Right lobe of liver (tissue), 6 donors: ENCODE measurements at regions not wholly inside any gene's neighbourhood (a gene's known extent, or its start where the extent isn't known, plus 50 kb on each side); places are given as distances from the start of the nearest gene placed in this dataset.

Experiments used
- ATAC-seq, 4 donors: fragments of 200-7000 bp; cut with Tn5 transposase; one replicate each; pipeline ENCODE4 v1.9.1; 2020; ENCODE audit warnings: mild to moderate bottlenecking in 4 of 4, moderate library complexity in 4 of 4
- DNase-seq, 3 donors: peaks; one replicate each; pipeline ENCODE4 v3.0.0-alpha.2; 2020
- H3K27ac ChIP-seq, 3 donors: fragments of 200-600 bp; one replicate each; pipeline ENCODE4 v1.8.0; 2022
- H3K27me3 ChIP-seq, 2 donors: fragments of 200-600 bp; one replicate each; pipeline ENCODE4 v1.8.0; 2022
- H3K36me3 ChIP-seq, 4 donors: fragments of 200-600 bp; sonication (generic) in 1 of 4; one replicate each; pipeline versions ENCODE4 v1.5.1 to v1.8.0; 2017 to 2022; ENCODE audit warnings: control low read depth in 1 of 4
- H3K4me1 ChIP-seq, 4 donors: fragments of 200-600 bp; sonication (generic) in 1 of 4; one replicate each; pipeline versions ENCODE4 v1.5.1 to v1.8.0; 2017 to 2022; ENCODE audit warnings: control low read depth in 1 of 4
- H3K4me3 ChIP-seq, 3 donors: fragments of 200-600 bp; one replicate each; pipeline ENCODE4 v1.8.0; 2022
- H3K9me3 ChIP-seq, 4 donors: fragments of 200-600 bp; sonication (generic) in 1 of 4; one replicate each; pipeline versions ENCODE4 v1.5.1 to v1.8.0; 2017 to 2022; ENCODE audit warnings: control low read depth in 1 of 4
- CTCF ChIP-seq, 4 donors: fragments of 200-600 bp in 3 of 4; fragments of 450-650 bp in 1 of 4; IDR thresholded peaks; one replicate each; pipeline versions ENCODE4 v1.5.1 to v1.8.0; 2016 to 2022; ENCODE audit warnings: antibody characterized with exemption in 4 of 4, mild to moderate bottlenecking in 2 of 4
- POLR2A ChIP-seq: fragments of 450-650 bp; IDR thresholded peaks from one replicate; pipeline ENCODE4 v1.6.1; 2017; ENCODE audit warnings: antibody characterized with exemption, mild to moderate bottlenecking
- WGBS: methylation state at CpG from one replicate; pipeline ENCODE4 v1.1.6; 2018; ENCODE audit warnings: low coverage, low lambda C conversion rate; ENCODE audit not compliant: insufficient coverage; ENCODE audit errors: missing lambda C conversion rate; 5-methylcytosine and 5-hydroxymethylcytosine counted together
- intact Hi-C, 2 donors: fragments of 100-400 bp; cut with DNase I; formaldehyde crosslinking; loops; one replicate each; pipeline versions ENCODE4 v1.11.2 to v1.14.1; 2022
- donor health status: DM: no; HTN: yes; CAD: no.
- donor health status: DM: no; HTN: no; CAD: no.
- donor health status: DM: no; HTN: no; CAD: no.
- donor health status: DM: no; HTN: yes; CAD: no.
- donor health status: DM: no; HTN: yes; CAD: no.

- no peaks in the 10 kb centered on the region for H3K36me3 ChIP-seq
- WGBS, result 49% methylated on average over 5 of the region's 5 CpGs
- no peak for TF ChIP-seq POLR2A
- TF ChIP-seq CTCF (IDR thresholded peaks at IDR 0.05), result no peak
- no peak overlapping the region for H3K27ac ChIP-seq
- no peaks in the 10 kb centered on the region for H3K9me3 ChIP-seq
- no peaks in the 10 kb centered on the region for H3K27me3 ChIP-seq
- DNase-seq (no peak), ATAC-seq (no peak)
- no peaks in the 10 kb centered on the region for H3K4me1 ChIP-seq
- no peak overlapping the region for H3K4me3 ChIP-seq
- intact Hi-C loops, result no loop called here
Measured at GRCh38 chr5:118017536-118017935, 970.8 kb downstream of the DTWD2 start.

- H3K27me3 ChIP-seq, result no peaks in the 10 kb centered on the region
- no peaks in the 10 kb centered on the region for H3K4me1 ChIP-seq
- H3K4me3 ChIP-seq, result no peak overlapping the region
- intact Hi-C loops, result no loop called here
- TF ChIP-seq CTCF (IDR thresholded peaks at IDR 0.05) (no peak), POLR2A (no peak)
- H3K27ac ChIP-seq, result no peak overlapping the region
- no peak for DNase-seq
- no peaks in the 10 kb centered on the region for H3K9me3 ChIP-seq
- ATAC-seq, result no peak
- H3K36me3 ChIP-seq, result no peaks in the 10 kb centered on the region
Measured at GRCh38 chr5:118016396-118016795, 972.0 kb downstream of the DTWD2 start.

GRCh38 chr5:118015511-118015910 is 972.8 kb downstream of the DTWD2 start:
- no peaks in the 10 kb centered on the region for H3K9me3 ChIP-seq
- intact Hi-C loops, result no loop called here
- WGBS, result 51% methylated on average over 2 of the region's 2 CpGs
- H3K27ac ChIP-seq, result no peak overlapping the region
- H3K4me3 ChIP-seq, result no peak overlapping the region
- DNase-seq (no peak), ATAC-seq (no peak)
- no peaks in the 10 kb centered on the region for H3K4me1 ChIP-seq
- TF ChIP-seq CTCF (IDR thresholded peaks at IDR 0.05), result no peak
- TF ChIP-seq POLR2A, result no peak
- no peaks in the 10 kb centered on the region for H3K27me3 ChIP-seq
- H3K36me3 ChIP-seq, result no peaks in the 10 kb centered on the region

- no peak overlapping the region for H3K4me3 ChIP-seq
- WGBS, result 20% methylated on average over 1 of the region's 1 CpG
- ATAC-seq (no peak), DNase-seq (no peak)
- TF ChIP-seq POLR2A, result no peak
- no peak for TF ChIP-seq CTCF (IDR thresholded peaks at IDR 0.05)
- H3K36me3 ChIP-seq, result no peaks in the 10 kb centered on the region
- H3K9me3 ChIP-seq, result no peaks in the 10 kb centered on the region
- H3K27me3 ChIP-seq, result no peaks in the 10 kb centered on the region
- no peaks in the 10 kb centered on the region for H3K4me1 ChIP-seq
- intact Hi-C loops, result no loop called here
- no peak overlapping the region for H3K27ac ChIP-seq
Measured at GRCh38 chr5:118009741-118010297, 978.5 kb downstream of the DTWD2 start.

GRCh38 chr5:118008779-118009178 is 979.6 kb downstream of the DTWD2 start:
- Histone ChIP-seq H3K36me3 (no peaks in the 10 kb centered on the region), H3K27me3 (no peaks in the 10 kb centered on the region), H3K9me3 (no peaks in the 10 kb centered on the region), H3K4me1 (no peaks in the 10 kb centered on the region), H3K4me3 (no peak overlapping the region), H3K27ac (no peak overlapping the region)
- ATAC-seq (no peak), DNase-seq (no peak)
- no CpG with 5 or more reads among the region's 1 CpG for WGBS
- intact Hi-C loops, result no loop called here
- TF ChIP-seq POLR2A, result no peak
- TF ChIP-seq CTCF (IDR thresholded peaks at IDR 0.05), result no peak
